HUDEP-2 (cell line): ENCODE measurements at regions not wholly inside any gene's neighbourhood (a gene's known extent, or its start where the extent isn't known, plus 50 kb on each side); places are given as distances from the start of the nearest gene placed in this dataset.
A peak's percentile ranks its signal among the peaks of the same experiment; 100 is the strongest.

ENCODE experiments used
- DNase-seq, 76 experiments: peaks; one replicate each; lab custom pipeline; 2025; ENCODE audit not compliant: unreplicated experiment in 76 of 76; lab: John Stamatoyannopoulos, UW

DNA sequence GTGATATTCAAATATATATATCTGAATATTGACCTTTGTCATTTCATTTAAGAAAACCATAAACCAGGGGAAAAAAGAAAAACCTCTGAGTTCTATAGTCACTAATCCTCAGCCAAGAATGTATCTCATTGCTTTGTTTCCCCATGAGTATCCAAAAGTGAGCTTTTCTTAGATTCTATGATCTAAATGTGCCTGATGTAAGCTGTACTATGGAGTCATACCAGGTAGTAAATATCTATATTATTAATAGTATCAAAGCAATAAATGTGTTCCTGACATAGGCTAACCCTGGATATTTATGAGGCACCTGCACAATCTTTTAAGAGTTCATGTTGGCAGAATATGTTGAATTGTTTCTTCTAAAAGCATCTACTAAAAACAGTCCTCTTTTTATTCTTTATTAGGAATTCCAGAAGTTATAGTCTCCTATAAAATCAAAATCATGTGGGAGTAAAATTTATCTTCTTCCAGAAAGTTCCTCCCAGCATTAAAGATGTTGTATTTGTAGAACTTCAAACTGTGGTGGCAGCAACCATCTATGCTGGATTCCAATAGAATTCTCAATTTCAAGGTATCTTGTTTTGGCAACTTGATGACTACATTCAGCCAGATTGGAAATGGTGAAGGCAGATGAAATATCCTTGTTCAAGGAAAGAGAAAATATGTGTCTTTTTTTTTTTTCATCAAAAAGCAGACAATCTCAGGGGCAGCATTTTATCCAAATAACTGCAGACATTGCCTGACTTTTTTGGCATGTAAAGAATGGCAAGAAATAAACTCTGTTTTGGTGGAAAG is 139.7 kb upstream of the RASSF8 start:
- no peak for DNase-seq

DNA sequence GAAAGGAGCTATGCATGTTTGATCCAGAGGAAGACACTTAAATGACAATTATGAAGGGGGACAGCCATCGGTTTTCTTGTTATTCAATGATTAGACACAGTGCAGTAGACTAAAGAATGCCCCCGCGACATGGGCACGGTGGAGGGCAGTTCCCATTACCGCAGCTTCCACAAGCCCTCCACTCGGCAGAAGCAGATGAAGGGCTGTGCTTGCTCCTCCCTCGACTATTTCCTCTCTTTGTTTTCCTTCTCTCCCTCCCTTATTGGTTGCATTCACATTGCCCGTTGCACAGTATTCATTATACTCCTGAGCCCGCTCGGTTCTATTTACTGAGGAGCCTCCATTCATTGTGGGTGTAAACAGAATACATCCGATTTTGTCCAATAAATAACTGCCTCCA is 138.8 kb upstream of the RASSF8 start:
- DNase-seq = no peak

DNA sequence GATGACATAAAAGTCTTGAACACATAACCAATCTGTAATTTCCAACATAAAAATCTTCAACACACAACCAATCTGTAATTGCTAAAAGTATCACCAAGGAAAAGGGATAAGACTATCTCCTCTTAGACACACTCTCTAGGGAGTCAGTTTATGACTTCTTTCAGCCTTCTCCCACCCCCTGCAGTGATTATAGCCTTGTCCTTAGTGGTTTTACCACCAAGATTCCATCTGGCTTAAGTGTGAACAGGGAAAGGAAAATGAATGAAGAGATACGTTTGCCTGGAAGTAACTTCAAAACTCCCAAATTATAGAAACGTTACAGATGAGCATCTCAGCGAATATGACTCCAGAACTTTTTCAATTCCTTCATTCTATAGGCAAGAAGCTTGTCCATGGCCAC is 136.2 kb upstream of the RASSF8 start:
- DNase-seq = no peak

DNA sequence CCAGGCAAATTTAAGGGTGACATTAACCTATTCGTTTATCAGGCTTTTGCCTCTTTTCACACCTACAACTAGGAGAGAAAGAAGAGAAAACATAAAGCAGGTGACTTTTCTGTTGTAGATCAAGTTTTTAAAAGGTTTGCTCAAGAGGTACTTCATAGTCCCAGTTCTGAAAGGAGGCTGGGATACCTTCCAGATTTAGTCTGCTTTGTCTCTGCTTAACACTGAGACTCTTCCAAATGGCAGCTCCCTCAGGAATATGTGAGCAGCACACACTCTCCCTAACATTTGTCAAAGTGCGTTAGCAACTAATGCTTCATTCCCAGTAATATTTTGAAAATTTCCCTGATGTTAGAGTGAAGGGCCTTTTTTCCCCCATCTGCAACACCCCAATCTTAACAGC is 133.7 kb upstream of the RASSF8 start:
- DNase-seq = no peak

DNA sequence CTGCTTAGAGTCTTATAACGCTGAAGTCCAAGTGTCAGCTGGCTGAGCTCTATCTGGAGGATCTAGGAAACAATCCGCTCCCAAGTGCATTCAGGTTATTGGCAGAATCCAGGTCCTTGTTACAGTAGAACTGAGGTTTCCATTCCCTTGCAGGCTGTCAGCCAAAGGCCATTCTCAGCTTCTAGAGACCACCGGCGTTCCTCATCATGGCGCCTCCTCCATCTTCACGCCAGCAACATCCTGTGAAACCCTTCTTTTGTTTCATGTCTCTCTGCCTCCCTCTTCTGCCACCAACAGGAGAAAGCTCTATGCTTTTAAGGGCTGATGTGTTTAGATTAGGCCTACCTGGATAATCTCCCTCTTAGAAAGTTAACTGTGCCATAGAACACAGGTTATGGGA is 133.0 kb upstream of the RASSF8 start:
- DNase-seq = no peak

DNA sequence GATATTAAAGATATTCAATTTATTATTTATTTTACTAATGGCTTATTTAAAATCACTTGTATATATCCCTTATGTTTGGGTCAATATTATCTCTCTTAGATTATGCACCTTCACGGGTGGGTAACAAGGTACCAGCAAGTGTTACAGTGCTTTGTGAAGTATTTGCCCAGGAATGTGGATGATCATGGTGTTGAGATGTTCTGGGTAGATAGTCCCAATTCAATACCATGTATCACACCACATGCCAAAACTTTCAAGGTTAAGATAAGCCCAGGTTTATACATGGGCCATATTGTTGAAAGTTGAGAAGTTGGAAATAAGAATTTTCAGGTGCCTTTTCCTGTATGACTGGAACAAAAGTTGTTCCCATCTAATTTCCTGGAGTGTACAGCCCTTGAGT is 131.3 kb upstream of the RASSF8 start:
- no peak for DNase-seq

DNA sequence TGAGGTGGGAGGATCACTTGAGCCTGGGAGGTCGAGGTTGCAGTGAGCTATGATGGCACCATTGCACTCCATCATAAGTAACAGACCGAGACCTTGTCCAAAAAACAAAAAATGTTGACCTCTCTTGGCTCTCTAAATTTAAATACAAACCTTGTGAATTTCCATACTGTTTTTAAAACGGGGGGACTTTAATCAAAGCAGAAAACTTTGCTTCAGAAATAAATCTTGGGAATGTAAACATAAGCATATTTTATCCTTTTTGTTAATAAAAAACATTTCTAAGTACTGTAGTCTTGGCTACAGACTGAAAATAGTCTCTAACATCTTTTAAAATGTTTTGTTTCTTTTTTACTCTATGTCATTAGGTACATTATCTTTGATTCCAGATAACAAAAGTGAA is 130.7 kb upstream of the RASSF8 start:
- DNase-seq = no peak

DNA sequence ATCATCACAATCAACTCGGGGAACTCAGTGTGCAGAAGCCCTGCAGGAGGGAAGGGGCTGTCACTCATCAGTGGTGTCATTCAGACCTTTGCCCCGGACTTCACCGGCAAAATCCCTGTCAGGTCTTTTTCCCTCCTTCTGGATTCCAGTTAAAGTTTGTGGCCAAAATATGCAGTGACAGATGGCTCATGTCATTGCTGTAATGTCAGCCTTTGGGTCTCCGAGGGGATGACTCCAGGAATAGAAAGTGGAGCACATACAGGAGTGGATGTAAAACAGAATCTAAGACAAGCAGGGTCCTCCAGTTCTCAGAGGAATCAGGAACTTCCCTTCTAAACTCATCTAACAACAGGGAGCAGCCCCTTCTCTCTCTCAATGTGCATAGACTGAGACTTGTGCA is 130.3 kb upstream of the RASSF8 start:
- no peak for DNase-seq

DNA sequence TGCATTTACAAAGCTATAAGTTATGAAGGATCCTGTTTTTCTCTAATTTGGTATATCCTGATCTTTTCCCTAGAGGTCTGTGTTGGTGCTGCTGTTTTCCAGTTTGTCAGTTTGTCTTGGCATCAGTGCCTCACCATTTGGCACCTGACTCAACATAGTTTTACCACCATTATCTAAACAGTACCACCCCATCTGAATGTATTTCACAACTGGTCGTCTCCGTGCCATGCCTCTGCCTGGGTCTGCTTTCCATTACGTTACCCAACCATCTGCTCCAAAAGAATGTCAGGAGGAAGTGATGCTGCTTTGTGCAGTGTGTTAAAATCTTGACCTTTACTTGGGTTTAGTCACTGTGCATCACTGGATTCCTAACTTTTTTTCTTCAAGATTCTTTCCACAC is 129.3 kb upstream of the RASSF8 start:
- no peak for DNase-seq

DNA sequence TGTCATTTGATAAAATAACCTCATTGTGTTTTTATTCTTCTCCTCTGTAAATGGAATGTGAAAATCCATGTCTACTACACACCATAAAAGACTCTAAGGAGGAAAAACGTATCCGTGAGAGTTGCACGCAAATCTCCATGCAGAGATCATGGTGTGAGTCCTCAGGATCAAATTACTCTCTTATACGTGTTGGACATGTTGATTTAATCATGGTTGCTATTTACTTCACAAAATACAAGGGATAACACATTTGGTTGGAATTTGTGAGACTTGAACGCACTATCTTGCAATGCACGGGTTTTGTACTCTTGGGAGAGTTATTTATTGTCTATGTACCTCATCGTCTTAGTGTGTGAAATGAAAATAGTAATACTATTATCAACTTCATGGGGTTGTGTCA is 128.0 kb upstream of the RASSF8 start:
- DNase-seq = no peak

DNA sequence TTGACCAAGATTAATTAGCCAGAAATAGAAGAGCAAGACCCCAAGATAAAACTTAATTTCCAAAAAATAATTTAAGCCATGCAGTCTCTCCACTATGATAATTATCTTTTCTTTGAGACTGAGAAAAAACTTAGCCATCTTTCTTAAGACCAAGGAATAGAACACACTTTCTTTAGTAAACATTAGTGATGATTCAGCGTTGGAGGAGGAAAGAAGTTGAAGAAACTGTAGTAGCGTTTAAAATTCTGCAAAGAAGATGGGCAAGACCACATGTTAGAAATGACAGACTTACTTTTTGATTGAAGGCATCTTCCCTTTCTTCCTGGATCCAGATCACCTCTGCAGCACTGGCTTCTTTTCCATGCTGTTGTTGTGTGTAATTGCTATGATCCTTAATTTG is 124.8 kb upstream of the RASSF8 start:
- no peak for DNase-seq

DNA sequence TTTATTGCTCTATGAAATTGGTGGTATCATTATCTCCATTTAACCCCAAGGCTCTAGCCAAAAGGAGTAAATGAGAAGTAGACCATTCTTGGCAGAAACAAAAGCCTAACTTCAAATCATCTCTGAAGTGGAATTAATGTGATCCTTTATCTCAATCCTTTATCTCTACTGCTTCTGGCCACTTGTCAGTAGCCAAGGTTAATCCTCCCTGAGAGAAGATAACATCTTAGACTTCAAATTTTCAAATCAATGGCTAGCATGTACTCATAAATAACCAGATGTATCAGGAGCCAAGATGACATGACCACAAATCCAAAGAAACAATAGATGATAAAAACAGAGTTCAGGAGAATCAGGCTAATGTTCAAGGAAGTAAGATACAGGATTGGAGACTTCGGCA is 123.1 kb upstream of the RASSF8 start:
- no peak for DNase-seq

DNA sequence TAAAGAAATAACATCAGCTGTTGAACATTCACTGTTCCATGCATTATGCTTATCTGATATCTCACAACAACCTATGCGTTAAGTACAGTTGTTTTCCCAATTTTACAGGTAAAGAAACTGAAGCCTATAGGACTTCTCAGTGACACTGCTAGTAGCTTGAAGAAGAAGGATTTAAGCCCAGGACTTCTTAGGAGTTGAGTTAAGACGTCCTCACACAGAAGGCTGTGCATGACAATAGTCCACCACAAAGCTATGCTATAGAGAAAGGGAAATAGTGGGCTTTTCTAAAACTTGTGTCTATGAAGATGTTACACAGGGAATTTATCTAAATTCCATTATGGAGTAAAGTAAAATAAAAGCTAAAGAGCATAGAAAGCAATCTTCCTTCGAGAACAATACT is 120.5 kb upstream of the RASSF8 start:
- DNase-seq = no peak

DNA sequence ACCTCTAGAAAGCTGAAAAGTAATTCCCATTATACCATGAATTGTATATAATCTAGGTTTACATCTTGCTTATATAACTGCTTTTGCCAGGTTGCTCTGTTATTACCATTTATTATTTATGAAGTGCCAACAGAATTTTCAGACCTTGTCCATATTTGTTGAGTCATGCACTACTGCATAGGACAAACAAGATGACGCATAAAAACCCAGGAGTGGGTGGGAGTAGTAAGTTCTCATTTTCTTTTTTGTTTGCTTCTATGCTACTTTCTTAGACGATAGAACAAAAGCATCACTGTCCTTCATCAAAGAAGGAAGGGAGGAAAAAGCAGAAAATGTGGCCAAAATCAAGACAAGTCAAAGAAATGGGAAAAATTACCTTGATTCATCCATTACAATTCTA is 119.0 kb upstream of the RASSF8 start:
- no peak for DNase-seq

DNA sequence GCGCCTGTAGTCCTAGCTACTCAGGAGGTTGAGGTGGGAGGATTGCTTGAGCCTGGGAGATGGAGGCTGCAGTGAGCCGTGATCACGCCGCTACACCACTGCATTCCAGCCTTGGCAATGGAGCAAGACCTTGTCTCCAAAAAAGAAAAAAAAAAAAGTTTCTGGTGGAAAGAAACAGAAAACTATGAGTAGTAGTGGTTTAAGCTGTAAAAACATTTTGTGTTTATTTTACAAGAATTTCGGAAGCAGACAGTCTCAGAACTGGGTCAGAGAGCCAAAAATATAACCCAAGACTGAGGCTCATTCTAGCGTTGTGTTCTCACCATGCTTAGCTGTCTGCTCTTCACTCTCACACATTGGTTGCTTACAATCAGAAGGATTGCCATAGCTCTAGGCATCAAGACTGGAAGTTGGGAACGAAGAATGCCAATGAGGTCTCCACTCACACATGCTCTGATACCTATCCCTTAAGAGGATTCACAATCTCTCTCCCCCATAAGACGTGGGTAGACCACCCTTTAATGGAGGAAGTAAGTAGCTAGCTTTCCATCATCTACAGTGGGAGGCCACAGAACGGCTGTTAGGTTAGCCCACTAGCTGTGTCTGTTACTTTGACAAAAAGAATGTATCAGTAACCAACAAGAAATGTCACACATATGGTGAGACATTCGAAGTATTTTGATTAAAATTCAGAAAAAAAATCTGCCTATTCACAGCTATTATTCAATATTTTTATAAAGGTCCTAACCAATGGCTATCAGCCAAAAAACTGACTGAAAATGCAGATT is 117.6 kb upstream of the RASSF8 start:
- no peak for DNase-seq

DNA sequence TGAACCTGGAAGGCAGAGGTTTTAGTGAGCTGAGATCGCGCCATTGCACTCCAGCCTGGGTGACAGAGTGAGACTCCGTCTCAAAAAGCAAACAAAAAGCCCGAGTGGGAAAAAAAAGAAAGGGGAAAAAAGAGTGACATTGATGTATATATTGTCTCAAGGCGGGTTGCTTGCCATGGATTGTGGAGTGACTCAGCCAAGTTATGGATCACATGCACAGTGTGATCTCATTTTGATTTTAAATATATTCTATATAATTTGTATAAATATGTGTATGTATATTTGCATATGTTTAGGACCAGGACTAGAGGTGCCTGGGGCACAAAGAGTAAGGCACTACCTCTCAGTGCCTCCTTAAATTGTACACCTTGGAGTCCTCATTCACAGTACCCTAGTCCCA is 116.2 kb upstream of the RASSF8 start:
- no peak for DNase-seq

DNA sequence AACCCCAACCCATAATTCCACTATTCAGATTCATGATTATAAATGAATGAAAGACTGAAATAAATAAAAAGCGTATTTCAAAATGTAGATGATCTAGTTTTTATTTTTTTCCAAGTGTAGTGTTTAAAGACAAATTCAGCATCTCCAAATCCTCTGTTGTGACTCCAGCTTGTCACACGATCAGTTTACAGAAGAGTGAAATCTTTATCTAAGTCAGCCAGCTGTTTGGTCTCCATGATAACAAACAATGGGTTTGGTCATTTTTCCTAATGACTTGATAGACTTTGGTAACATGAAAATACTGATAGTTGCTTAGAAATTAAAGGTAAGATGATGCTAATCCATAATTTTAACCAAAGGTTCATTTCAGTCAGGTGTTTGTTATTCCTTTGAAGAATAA is 114.5 kb upstream of the RASSF8 start:
- DNase-seq = peak in 4 of 76 experiments; percentile 2 to 32 (median 4)

DNA sequence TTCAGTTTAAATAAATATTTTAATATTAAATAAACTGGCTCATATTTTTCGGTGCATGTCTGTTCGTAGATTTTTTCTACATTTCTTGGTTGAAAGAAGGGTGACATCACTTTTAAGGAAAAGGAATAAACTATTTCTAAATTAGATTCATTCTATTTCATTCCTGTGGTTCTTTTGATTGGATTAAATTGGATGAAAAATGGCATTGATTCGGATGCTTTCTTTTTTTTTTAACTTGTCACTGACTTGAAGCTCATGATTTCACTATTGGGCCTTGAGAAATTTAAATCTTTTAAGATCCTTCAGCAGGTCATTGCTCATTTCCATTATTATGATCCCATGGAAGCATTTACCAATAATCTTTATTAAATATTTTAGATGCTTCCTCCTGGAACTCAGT is 113.1 kb upstream of the RASSF8 start:
- DNase-seq = no peak

DNA sequence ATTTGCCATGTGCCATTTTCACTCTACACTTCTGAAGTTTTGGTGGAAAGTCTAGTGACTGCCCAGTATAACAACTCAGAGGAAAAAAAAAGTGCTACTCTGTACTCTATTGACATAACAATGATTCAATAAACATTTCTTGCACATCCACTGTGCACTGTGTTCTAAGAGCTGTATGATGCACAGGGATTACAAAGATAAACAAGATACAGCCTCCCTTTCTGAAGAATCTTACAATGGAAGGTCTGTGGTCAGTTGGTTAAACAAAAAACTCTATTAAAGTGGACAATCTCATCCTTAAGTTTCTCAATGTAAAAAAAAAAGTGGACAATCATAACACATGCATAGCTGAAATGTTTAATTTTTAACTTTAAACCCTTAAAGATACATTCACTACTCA is 105.7 kb upstream of the RASSF8 start:
- DNase-seq = no peak

DNA sequence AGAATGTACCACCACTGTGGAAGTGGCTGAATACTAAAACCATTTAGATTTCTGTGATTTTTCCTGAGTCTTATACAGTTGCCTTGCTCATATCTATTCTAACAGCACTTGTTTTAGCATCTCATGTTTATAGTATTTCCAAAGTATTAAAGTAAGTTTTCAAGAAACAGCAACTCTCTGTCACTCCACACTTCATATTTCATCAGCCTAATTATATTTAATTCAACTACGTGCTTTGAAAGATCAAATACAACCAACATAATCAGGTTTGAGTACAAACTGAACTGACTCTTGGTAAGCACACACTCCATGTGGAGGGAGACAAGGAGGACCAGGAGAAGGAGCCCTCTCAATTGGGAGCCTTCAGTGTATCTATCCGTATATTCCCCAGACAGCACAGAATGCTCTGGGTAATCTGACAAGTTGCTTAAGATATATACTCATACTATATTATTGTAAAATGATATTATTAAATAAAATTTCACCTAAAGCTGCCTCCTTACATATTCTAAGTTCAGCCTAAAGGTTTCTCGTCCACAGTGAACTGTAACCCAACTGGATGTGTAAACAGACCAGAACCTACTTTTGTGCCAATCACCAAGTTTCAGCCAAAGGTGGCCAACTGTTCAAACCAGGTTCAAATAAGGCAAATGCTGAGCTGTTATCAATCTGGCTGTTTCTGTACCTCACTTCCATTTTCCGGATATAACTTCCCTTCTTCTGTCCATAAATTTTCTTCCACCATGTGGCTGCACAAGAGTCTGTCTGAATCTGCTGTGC is 105.0 kb upstream of the RASSF8 start:
- no peak for DNase-seq

DNA sequence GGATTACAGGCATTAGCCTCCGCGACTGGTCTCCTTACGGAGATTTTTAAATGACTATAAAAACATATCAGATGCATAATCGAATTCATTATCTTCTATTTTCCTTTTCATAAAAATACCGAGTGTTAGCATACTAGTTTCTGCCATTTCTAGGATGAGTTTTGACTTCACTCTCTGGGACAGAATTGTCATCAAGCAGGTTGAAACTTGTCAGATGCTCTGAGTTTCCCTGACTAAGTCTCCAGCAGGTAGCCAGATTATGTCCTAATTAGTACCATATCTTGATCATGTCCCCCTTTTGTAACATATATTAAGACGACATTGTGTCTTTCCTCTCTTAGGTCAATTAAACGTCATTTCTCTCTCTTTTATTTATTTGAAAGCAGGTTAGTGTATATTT is 103.5 kb upstream of the RASSF8 start:
- DNase-seq = no peak

DNA sequence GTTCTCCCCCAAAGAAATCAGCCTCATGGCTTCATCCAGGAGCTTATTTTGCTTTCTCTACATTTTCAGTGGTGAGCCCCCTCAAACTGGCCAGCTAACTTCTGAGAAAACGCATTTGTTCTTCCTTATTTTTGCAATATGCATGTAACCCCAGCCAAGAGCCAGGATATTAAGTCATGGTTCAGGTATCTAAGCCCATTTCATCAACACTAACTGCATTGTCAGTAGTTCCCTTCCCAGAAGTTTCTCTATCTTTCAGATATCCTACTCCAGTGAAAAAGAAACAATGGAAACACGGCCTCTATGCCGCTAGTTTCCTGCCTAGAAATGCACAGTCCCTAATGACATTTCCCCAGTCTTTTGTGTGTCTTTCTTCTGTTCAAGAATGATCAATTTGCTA is 102.8 kb upstream of the RASSF8 start:
- no peak for DNase-seq
